Sigmoid colon (tissue), 6 donors: ENCODE measurements at regions not wholly inside any gene's neighbourhood (a gene's known extent, or its start where the extent isn't known, plus 50 kb on each side); places are given as distances from the start of the nearest gene placed in this dataset.

ENCODE experiments used
- DNase-seq: peaks from one replicate; pipeline ENCODE4 v3.0.0-alpha.2; 2019
- H3K27ac ChIP-seq, 4 donors: fragments of 200-600 bp; sonication (generic); one replicate each; pipeline ENCODE4 v1.5.1; 2016 to 2019; ENCODE audit warnings: mild to moderate bottlenecking in 1 of 4
- H3K27me3 ChIP-seq, 3 donors: fragments of 200-600 bp; sonication (generic); one replicate each; pipeline ENCODE4 v1.5.1; 2019; ENCODE audit warnings: mild to moderate bottlenecking in 1 of 3
- H3K36me3 ChIP-seq, 4 donors: fragments of 200-600 bp; sonication (generic); one replicate each; pipeline ENCODE4 v1.5.1; 2016 to 2019
- H3K4me1 ChIP-seq, 4 donors: fragments of 200-600 bp; sonication (generic); one replicate each; pipeline ENCODE4 v1.5.1; 2017 to 2019
- H3K4me3 ChIP-seq, 4 donors: fragments of 200-600 bp; sonication (generic); one replicate each; pipeline ENCODE4 v1.5.1; 2017 to 2019; ENCODE audit warnings: mild to moderate bottlenecking in 2 of 4, moderate library complexity in 1 of 4
- H3K9me3 ChIP-seq, 4 donors: fragments of 200-600 bp in 3 of 4; sonication (generic) in 3 of 4; one replicate each; pipeline versions ENCODE4 v1.5.1 to v1.6.1; 2013 to 2019
- EP300 ChIP-seq, 4 donors: sonication (generic); formaldehyde crosslinking; IDR thresholded peaks; one replicate each; pipeline ENCODE4 v1.6.1; 2017; ENCODE audit warnings: antibody characterized with exemption in 4 of 4
- POLR2A ChIP-seq, 2 donors: fragments of 450-650 bp; IDR thresholded peaks; one replicate each; pipeline ENCODE4 v1.6.1; 2016; ENCODE audit warnings: antibody characterized with exemption in 2 of 2, mild to moderate bottlenecking in 2 of 2, moderate library complexity in 2 of 2
- POLR2AphosphoS5 ChIP-seq, 4 donors: sonication (generic); formaldehyde crosslinking; IDR thresholded peaks; one replicate each; pipeline ENCODE4 v1.6.1; 2017; ENCODE audit warnings: antibody characterized with exemption in 4 of 4
- WGBS, 2 donors: extraction: QIAGEN DNeasy Blood & Tissue Kit; methylation state at CpG; one replicate each; pipeline ENCODE4 v1.1.7; 2013; 5-methylcytosine and 5-hydroxymethylcytosine counted together
- intact Hi-C: fragments of 100-400 bp; cut with DNase I; formaldehyde crosslinking; loops from one replicate; pipeline ENCODE4 v1.15.1; 2023
- TF ChIP-seq, protein P1 (sequence below), 4 experiments: fragments of 450-650 bp in 3 of 4; fragments of 200-600 bp in 1 of 4; IDR thresholded peaks; one replicate each; pipeline ENCODE4 v1.5.1; 2016 to 2019; ENCODE audit warnings: antibody characterized with exemption in 4 of 4, mild to moderate bottlenecking in 3 of 4, moderate library complexity in 2 of 4
- donor health status: healthy with polysubstance abuse.
- donor health status: healthy.

DNA sequence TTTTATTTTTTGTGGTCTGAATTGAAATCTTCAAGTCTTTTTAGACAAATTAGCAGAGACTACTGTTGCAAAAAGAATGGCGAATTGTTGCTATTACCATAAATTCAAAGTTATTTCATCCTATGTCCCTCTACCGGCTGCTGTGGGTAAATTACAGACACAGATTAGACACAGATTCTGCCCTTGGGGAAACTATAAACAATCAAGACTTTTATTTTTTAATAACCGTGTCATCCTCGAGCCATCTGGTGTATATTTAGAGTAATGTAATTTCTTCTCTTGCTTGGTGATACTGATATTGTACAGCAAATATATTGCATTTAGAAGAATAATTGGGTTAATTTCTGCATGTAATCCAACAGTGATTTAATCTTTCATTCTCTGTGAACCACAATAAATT, 228.0 kb upstream of the ADAMTSL1 start:
- intact Hi-C loops: no loop called here
- H3K9me3 ChIP-seq: no peaks in the 10 kb centered on the region
- H3K36me3 ChIP-seq: no peaks in the 10 kb centered on the region
- H3K27ac ChIP-seq: no peak overlapping the region
- H3K27me3 ChIP-seq: no peaks in the 10 kb centered on the region
- DNase-seq: no peak
- H3K4me1 ChIP-seq: no peaks in the 10 kb centered on the region
- H3K4me3 ChIP-seq: no peak overlapping the region
- TF ChIP-seq POLR2AphosphoS5 (IDR thresholded peaks at IDR 0.05): no peak
- no peak for TF ChIP-seq EP300 (IDR thresholded peaks at IDR 0.05)
- TF ChIP-seq POLR2A (IDR thresholded peaks at IDR 0.05): no peak
- TF ChIP-seq, protein P1, sequence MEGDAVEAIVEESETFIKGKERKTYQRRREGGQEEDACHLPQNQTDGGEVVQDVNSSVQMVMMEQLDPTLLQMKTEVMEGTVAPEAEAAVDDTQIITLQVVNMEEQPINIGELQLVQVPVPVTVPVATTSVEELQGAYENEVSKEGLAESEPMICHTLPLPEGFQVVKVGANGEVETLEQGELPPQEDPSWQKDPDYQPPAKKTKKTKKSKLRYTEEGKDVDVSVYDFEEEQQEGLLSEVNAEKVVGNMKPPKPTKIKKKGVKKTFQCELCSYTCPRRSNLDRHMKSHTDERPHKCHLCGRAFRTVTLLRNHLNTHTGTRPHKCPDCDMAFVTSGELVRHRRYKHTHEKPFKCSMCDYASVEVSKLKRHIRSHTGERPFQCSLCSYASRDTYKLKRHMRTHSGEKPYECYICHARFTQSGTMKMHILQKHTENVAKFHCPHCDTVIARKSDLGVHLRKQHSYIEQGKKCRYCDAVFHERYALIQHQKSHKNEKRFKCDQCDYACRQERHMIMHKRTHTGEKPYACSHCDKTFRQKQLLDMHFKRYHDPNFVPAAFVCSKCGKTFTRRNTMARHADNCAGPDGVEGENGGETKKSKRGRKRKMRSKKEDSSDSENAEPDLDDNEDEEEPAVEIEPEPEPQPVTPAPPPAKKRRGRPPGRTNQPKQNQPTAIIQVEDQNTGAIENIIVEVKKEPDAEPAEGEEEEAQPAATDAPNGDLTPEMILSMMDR (IDR thresholded peaks at IDR 0.05): no peak
- 77 to 91% methylated on average over 4 of the region's 4 CpGs for WGBS, 2 donors

DNA sequence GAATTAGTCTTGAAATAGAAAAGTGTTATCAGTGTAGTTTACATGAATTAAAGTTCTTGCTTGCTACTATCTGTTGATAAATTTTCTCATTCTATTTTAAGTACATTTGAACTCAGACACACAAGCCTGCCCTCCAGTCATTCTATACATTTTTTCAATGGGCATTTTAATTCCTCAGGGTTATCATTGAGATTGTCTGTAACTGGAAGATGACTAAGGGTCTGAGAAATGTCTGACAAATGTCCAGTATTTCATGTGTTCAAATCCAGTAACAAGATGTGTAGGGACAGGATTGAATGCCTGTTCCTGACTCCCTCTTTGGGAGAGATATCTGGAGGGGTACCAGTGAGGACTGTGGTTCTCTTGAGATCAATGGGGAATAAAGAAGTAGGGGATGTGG, 223.9 kb upstream of the ADAMTSL1 start:
- no peak for DNase-seq
- intact Hi-C loops: loop anchor here (10.0 kb wide), 2 partner anchors 435 to 605 kb away; no protein-coding TSS in a partner anchor
- H3K36me3 ChIP-seq: no peaks in the 10 kb centered on the region
- no peaks in the 10 kb centered on the region for H3K27me3 ChIP-seq
- TF ChIP-seq, protein P1 (IDR thresholded peaks at IDR 0.05): no peak
- TF ChIP-seq POLR2AphosphoS5 (IDR thresholded peaks at IDR 0.05) (no peak), POLR2A (IDR thresholded peaks at IDR 0.05) (no peak), EP300 (IDR thresholded peaks at IDR 0.05) (no peak)
- no peaks in the 10 kb centered on the region for H3K4me1 ChIP-seq
- no peak overlapping the region for H3K27ac ChIP-seq
- no peaks in the 10 kb centered on the region for H3K9me3 ChIP-seq
- no peak overlapping the region for H3K4me3 ChIP-seq

DNA sequence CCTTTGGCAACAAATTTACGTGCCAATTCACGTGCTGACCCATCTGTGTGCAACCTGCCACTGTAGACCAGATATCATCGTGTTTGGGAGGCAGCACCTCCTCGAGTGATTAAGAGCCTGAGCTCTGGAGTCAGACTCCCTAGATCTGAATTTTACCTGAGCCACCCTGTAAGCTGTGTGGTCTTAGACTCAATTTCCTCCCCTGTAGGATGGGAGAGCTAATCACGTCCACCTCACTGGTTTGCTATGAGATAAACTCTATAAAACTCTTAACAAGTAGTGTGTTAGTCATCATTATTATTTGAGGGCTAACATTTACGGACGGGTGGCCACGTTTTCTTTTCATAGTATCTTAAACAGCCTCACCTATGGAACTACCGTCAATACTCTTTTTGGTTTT, 220.0 kb upstream of the ADAMTSL1 start:
- DNase-seq: no peak
- Histone ChIP-seq H3K9me3 (no peaks in the 10 kb centered on the region), H3K27ac (no peak overlapping the region), H3K4me3 (no peak overlapping the region), H3K4me1 (peaks cover 0 to 6% (median 3%) of the 10 kb centered on the region in 4 donors), H3K27me3 (no peaks in the 10 kb centered on the region), H3K36me3 (no peaks in the 10 kb centered on the region)
- intact Hi-C loops: loop anchor here (10.0 kb wide), 2 partner anchors 431 to 601 kb away; no protein-coding TSS in a partner anchor
- 79 to 86% methylated on average over 9 of the region's 9 CpGs for WGBS, 2 donors
- no peak for TF ChIP-seq POLR2AphosphoS5 (IDR thresholded peaks at IDR 0.05)
- TF ChIP-seq, protein P1 (IDR thresholded peaks at IDR 0.05): no peak
- no peak for TF ChIP-seq EP300 (IDR thresholded peaks at IDR 0.05)
- TF ChIP-seq POLR2A (IDR thresholded peaks at IDR 0.05): no peak

DNA sequence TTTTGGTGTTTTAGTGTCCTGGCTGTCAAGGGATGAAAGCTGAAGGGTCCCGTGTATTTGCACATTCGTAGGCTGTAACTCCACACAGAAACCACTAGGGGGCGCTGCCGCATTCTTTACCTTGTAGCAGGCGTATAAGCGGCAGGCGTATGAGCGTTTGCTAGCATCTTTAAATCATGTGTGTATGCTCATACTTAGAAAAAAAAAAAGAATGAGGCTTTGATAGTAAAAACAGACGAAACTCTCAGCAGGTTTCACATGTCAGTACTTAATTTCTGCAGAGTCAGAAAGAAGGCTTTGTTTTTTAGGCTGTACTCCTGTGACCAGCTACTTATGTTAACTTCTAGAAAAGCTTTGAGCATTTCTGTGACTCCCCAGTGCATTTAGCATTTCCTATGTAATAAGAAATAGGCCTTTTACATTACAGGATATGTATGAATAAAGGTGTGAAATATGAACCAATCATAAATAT, 218.8 kb upstream of the ADAMTSL1 start:
- TF ChIP-seq POLR2A (IDR thresholded peaks at IDR 0.05): no peak
- no peak for TF ChIP-seq POLR2AphosphoS5 (IDR thresholded peaks at IDR 0.05)
- TF ChIP-seq, protein P1 (IDR thresholded peaks at IDR 0.05): peak; percentile 89 to 92 (median 90)
- TF ChIP-seq EP300 (IDR thresholded peaks at IDR 0.05): no peak
- no peak overlapping the region for H3K4me3 ChIP-seq
- no peak overlapping the region for H3K27ac ChIP-seq
- peaks cover 0 to 11% (median 3%) of the 10 kb centered on the region in 4 donors for H3K4me1 ChIP-seq
- H3K27me3 ChIP-seq: no peaks in the 10 kb centered on the region
- peak; percentile 91 for DNase-seq
- no peaks in the 10 kb centered on the region for H3K36me3 ChIP-seq
- intact Hi-C loops: loop anchor here (1.0 to 10.0 kb wide), 6 partner anchors 187 to 774 kb away; no protein-coding TSS in a partner anchor
- no peaks in the 10 kb centered on the region for H3K9me3 ChIP-seq
- WGBS, 2 donors: 1% methylated on average over 9 of the region's 9 CpGs

DNA sequence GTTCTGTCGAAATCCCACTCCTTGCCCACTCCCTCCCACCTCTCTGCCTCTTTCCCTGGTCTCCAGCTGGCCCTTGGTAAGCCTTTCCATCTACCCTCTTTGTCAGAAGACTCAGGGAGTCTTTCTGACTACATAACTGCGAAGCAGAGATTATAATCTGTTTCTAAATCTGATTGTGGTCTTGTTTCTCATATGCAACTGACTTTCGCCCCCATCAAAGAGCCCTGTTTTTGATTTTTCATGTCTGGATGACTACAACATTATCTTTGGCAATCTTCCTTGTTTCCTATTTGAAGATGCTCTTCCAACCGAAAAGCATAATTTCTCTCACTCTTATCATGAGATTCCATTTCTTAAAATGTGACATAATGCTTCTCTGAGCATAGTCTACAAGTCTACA, 218.2 kb upstream of the ADAMTSL1 start:
- WGBS, 2 donors: 63 to 71% methylated on average over 4 of the region's 4 CpGs
- H3K27me3 ChIP-seq: no peaks in the 10 kb centered on the region
- H3K4me1 ChIP-seq: peaks cover 0 to 17% (median 3%) of the 10 kb centered on the region in 4 donors
- no peak for DNase-seq
- H3K36me3 ChIP-seq: no peaks in the 10 kb centered on the region
- intact Hi-C loops: loop anchor here (1.0 to 10.0 kb wide), 6 partner anchors 187 to 774 kb away; no protein-coding TSS in a partner anchor
- no peaks in the 10 kb centered on the region for H3K9me3 ChIP-seq
- TF ChIP-seq EP300 (IDR thresholded peaks at IDR 0.05) (no peak), POLR2A (IDR thresholded peaks at IDR 0.05) (no peak), POLR2AphosphoS5 (IDR thresholded peaks at IDR 0.05) (no peak)
- TF ChIP-seq, protein P1 (IDR thresholded peaks at IDR 0.05): no peak
- H3K4me3 ChIP-seq: no peak overlapping the region
- H3K27ac ChIP-seq: no peak overlapping the region
